HEK293 (cell line): ENCODE measurements at regions not wholly inside any gene's neighbourhood (a gene's known extent, or its start where the extent isn't known, plus 50 kb on each side); places are given as distances from the start of the nearest gene placed in this dataset.

Source experiments
- CTCF ChIA-PET: fragments of 350-600 bp; formaldehyde crosslinking; extraction: SDS; loops from one replicate; lab custom pipeline; 2021; ENCODE audit warnings: antibody characterized with exemption; lab: Yijun Ruan, JAX
- POLR2A ChIA-PET: fragments of 300-600 bp; formaldehyde crosslinking; extraction: SDS; loops from one replicate; lab custom pipeline; 2020; ENCODE audit warnings: antibody characterized with exemption, inconsistent platforms; lab: Yijun Ruan, JAX
- H3K27ac ChIP-seq: fragments of 200-500 bp; sonication (Bioruptor generic); 2 replicates; pipeline ENCODE4 v1.5.1; 2014; ENCODE audit warnings: low read depth, low read length, control low read depth, inconsistent platforms; ENCODE audit errors: extremely low read depth
- H3K36me3 ChIP-seq, 2 experiments: fragments of 200-500 bp in 1 of 2; sonication (Bioruptor generic) in 1 of 2; 1 replicate in 1 of 2; 2 replicates in 1 of 2; pipeline ENCODE4 v1.5.1; 2014 to 2017; ENCODE audit warnings: inconsistent platforms in 2 of 2, low read length in 2 of 2; ENCODE audit not compliant: control insufficient read depth in 2 of 2, insufficient read depth in 1 of 2
- H3K4me1 ChIP-seq: fragments of 200-500 bp; sonication (Bioruptor generic); 2 replicates; pipeline ENCODE4 v1.5.1; 2014; ENCODE audit warnings: mild to moderate bottlenecking, low read length, inconsistent platforms; ENCODE audit not compliant: control insufficient read depth, insufficient read depth
- H3K4me3 ChIP-seq: 2 replicates; pipeline ENCODE4 v1.5.1; 2011; ENCODE audit warnings: low read depth, mild to moderate bottlenecking, control low read depth, low read length, moderate library complexity
- H3K9me3 ChIP-seq: fragments of 200-500 bp; sonication (Bioruptor generic); 2 replicates; pipeline ENCODE4 v1.5.1; 2014; ENCODE audit warnings: low read depth, low read length, inconsistent platforms; ENCODE audit not compliant: control insufficient read depth, insufficient read depth
- ATF2 ChIP-seq: fragments of 450-650 bp; formaldehyde crosslinking; IDR thresholded peaks from 2 replicates; pipeline ENCODE4 v1.5.1; 2016; ENCODE audit warnings: missing biosample characterization, missing genetic modification characterization, low read depth
- BCL11B ChIP-seq: fragments of 450-650 bp; formaldehyde crosslinking; IDR thresholded peaks from 2 replicates; pipeline ENCODE4 v1.5.1; 2016; ENCODE audit warnings: low read depth, missing biosample characterization, missing genetic modification characterization
- GLI2 ChIP-seq: fragments of 450-650 bp; formaldehyde crosslinking; IDR thresholded peaks from 2 replicates; pipeline ENCODE4; 2017; ENCODE audit warnings: missing biosample characterization, missing genetic modification characterization, low read depth, borderline replicate concordance
- IKZF3 ChIP-seq: fragments of 450-650 bp; IDR thresholded peaks from 2 replicates; pipeline ENCODE4 v1.5.0; 2018; ENCODE audit warnings: missing biosample characterization, mild to moderate bottlenecking, missing genetic modification characterization, moderate library complexity
- KLF10 ChIP-seq: fragments of 450-650 bp; IDR thresholded peaks from 2 replicates; pipeline ENCODE4 v1.5.1; 2018; ENCODE audit warnings: missing biosample characterization, mild to moderate bottlenecking, missing genetic modification characterization
- KLF17 ChIP-seq: fragments of 450-650 bp; formaldehyde crosslinking; IDR thresholded peaks from 2 replicates; pipeline ENCODE4 v1.5.1; 2016; ENCODE audit warnings: missing biosample characterization, missing genetic modification characterization
- MYNN ChIP-seq: fragments of 450-650 bp; formaldehyde crosslinking; IDR thresholded peaks from 2 replicates; pipeline ENCODE4 v1.5.1; 2016; ENCODE audit warnings: missing biosample characterization, missing genetic modification characterization, borderline replicate concordance
- ZBTB49 ChIP-seq: fragments of 450-650 bp; formaldehyde crosslinking; IDR thresholded peaks from 2 replicates; pipeline ENCODE4 v1.5.1; 2016; ENCODE audit warnings: missing biosample characterization, missing genetic modification characterization, low read depth
- ZBTB8A ChIP-seq: fragments of 450-650 bp; formaldehyde crosslinking; IDR thresholded peaks from 2 replicates; pipeline ENCODE4 v1.5.1; 2016; ENCODE audit warnings: missing biosample characterization, missing genetic modification characterization
- ZFHX2 ChIP-seq: fragments of 450-650 bp; formaldehyde crosslinking; conservative IDR thresholded peaks from 2 replicates; pipeline ENCODE4 v1.5.1; 2016; ENCODE audit warnings: missing biosample characterization, missing genetic modification characterization
- ZFP3 ChIP-seq: fragments of 450-650 bp; formaldehyde crosslinking; IDR thresholded peaks from 2 replicates; pipeline ENCODE4 v1.5.1; 2016; ENCODE audit warnings: low read depth, missing biosample characterization, missing genetic modification characterization
- ZNF121 ChIP-seq: fragments of 450-650 bp; formaldehyde crosslinking; IDR thresholded peaks from 2 replicates; pipeline ENCODE4 v1.5.1; 2016; ENCODE audit warnings: missing biosample characterization, missing genetic modification characterization
- ZNF138 ChIP-seq: fragments of 450-650 bp; formaldehyde crosslinking; IDR thresholded peaks from 2 replicates; pipeline ENCODE4 v1.5.1; 2016; ENCODE audit warnings: missing biosample characterization, missing genetic modification characterization, borderline replicate concordance
- ZNF157 ChIP-seq: fragments of 450-650 bp; formaldehyde crosslinking; IDR thresholded peaks from 2 replicates; pipeline ENCODE4 v1.5.1; 2016; ENCODE audit warnings: missing biosample characterization, missing genetic modification characterization
- ZNF23 ChIP-seq: fragments of 450-650 bp; formaldehyde crosslinking; IDR thresholded peaks from 2 replicates; pipeline ENCODE4 v1.5.1; 2016; ENCODE audit warnings: missing biosample characterization, missing genetic modification characterization, borderline replicate concordance
- ZNF26 ChIP-seq: fragments of 450-650 bp; formaldehyde crosslinking; IDR thresholded peaks from 2 replicates; pipeline ENCODE4 v1.5.1; 2016; ENCODE audit warnings: missing biosample characterization, missing genetic modification characterization
- ZNF266 ChIP-seq: fragments of 450-650 bp; formaldehyde crosslinking; IDR thresholded peaks from 2 replicates; pipeline ENCODE4 v1.5.1; 2016; ENCODE audit warnings: missing biosample characterization, missing genetic modification characterization, low read depth
- ZNF37A ChIP-seq: fragments of 450-650 bp; IDR thresholded peaks from 2 replicates; pipeline ENCODE4 v1.5.1; 2018; ENCODE audit warnings: missing biosample characterization, missing genetic modification characterization
- ZNF394 ChIP-seq: fragments of 450-650 bp; formaldehyde crosslinking; IDR thresholded peaks from 2 replicates; pipeline ENCODE4 v1.5.1; 2016; ENCODE audit warnings: missing biosample characterization, missing genetic modification characterization, mild to moderate bottlenecking, moderate library complexity, borderline replicate concordance
- ZNF404 ChIP-seq: fragments of 450-650 bp; formaldehyde crosslinking; IDR thresholded peaks from 2 replicates; pipeline ENCODE4 v1.5.1; 2017; ENCODE audit warnings: missing biosample characterization, missing genetic modification characterization
- ZNF658 ChIP-seq: fragments of 450-650 bp; formaldehyde crosslinking; IDR thresholded peaks from 2 replicates; pipeline ENCODE4; 2016; ENCODE audit warnings: missing biosample characterization, missing genetic modification characterization
- ZNF660 ChIP-seq: fragments of 450-650 bp; IDR thresholded peaks from 2 replicates; pipeline ENCODE4 v1.5.1; 2018; ENCODE audit warnings: missing biosample characterization, mild to moderate bottlenecking, missing genetic modification characterization
- ZNF768 ChIP-seq: fragments of 450-650 bp; formaldehyde crosslinking; IDR thresholded peaks from 2 replicates; pipeline ENCODE4 v1.5.1; 2018; ENCODE audit warnings: missing biosample characterization, mild to moderate bottlenecking, missing genetic modification characterization
- ZSCAN18 ChIP-seq: fragments of 450-650 bp; formaldehyde crosslinking; IDR thresholded peaks from 2 replicates; pipeline ENCODE4 v1.5.1; 2016; ENCODE audit warnings: missing biosample characterization, missing genetic modification characterization

- TF ChIP-seq ZSCAN18 (tag by site-specific recombination) (no peak), ZNF394 (tag by site-specific recombination) (no peak), ZNF660 (tag by site-specific recombination) (no peak), MYNN (no peak), ZBTB49 (tag by site-specific recombination) (no peak)
- Histone ChIP-seq H3K9me3 (no peaks in the 10 kb centered on the region), H3K4me3 (no peak overlapping the region), H3K4me1 (no peaks in the 10 kb centered on the region), H3K36me3 (no peaks in the 10 kb centered on the region), H3K27ac (no peak overlapping the region)
- ChIA-PET POLR2A (no interaction called here), CTCF (no interaction called here)
These were observed 569.3 kb upstream of the LRFN5 start for GRCh38 chr14:41037388-41037787.

GRCh38 chr14:41034969-41035368 lies 571.7 kb upstream of the LRFN5 start:
- TF ChIP-seq ZNF37A (tag by site-specific recombination) (no peak), ZFHX2 (no peak), GLI2 (tag by site-specific recombination) (no peak), ZNF658 (no peak), KLF10 (no peak), ZNF404 (tag by site-specific recombination) (no peak), ZNF121 (no peak), ATF2 (no peak), IKZF3 (tag by site-specific recombination) (no peak), ZFP3 (tag by site-specific recombination) (no peak)
- Histone ChIP-seq H3K4me3 (no peak overlapping the region), H3K9me3 (no peaks in the 10 kb centered on the region), H3K36me3 (no peaks in the 10 kb centered on the region), H3K27ac (no peak overlapping the region), H3K4me1 (no peaks in the 10 kb centered on the region)
- CTCF ChIA-PET = no interaction called here
- POLR2A ChIA-PET = no interaction called here

GRCh38 chr14:41022932-41023331 lies 583.7 kb upstream of the LRFN5 start:
- Histone ChIP-seq H3K4me1 (no peaks in the 10 kb centered on the region), H3K27ac (no peak overlapping the region), H3K9me3 (no peaks in the 10 kb centered on the region), H3K4me3 (no peak overlapping the region)
- no peak for TF ChIP-seq ZNF266 (tag by site-specific recombination)
- TF ChIP-seq KLF17 = no peak
- no peak for TF ChIP-seq ZNF768
- no peak for TF ChIP-seq BCL11B (tag by site-specific recombination)
- TF ChIP-seq ZNF138 (tag by site-specific recombination) = no peak
- TF ChIP-seq ZNF26 (tag by site-specific recombination) = no peak
- no peak for TF ChIP-seq ZBTB8A (tag by site-specific recombination)
- TF ChIP-seq ZNF23 (tag by site-specific recombination) = no peak
- TF ChIP-seq ZNF157 = no peak
- TF ChIP-seq, all 188 proteins: peak for 0
- POLR2A ChIA-PET = no interaction called here
- CTCF ChIA-PET = no interaction called here
- H3K36me3 ChIP-seq = no peaks in the 10 kb centered on the region
